A549 (cell line): ENCODE measurements at regions not wholly inside any gene's neighbourhood (a gene's known extent, or its start where the extent isn't known, plus 50 kb on each side); places are given as distances from the start of the nearest gene placed in this dataset.

ENCODE experiments used
- BCL3 ChIP-seq: fragments of >200 bp; sonication (Bioruptor Twin); formaldehyde crosslinking; IDR thresholded peaks from 3 replicates; pipeline ENCODE4 v1.6.1; 2016
- CBX2 ChIP-seq: fragments of 200-600 bp; sonication (generic); IDR thresholded peaks from 2 replicates; pipeline ENCODE4 v1.6.1; 2016; ENCODE audit warnings: low read depth, mild to moderate bottlenecking, borderline replicate concordance
- CTCF ChIP-seq: fragments of >200 bp; sonication (Bioruptor Twin); formaldehyde crosslinking; IDR thresholded peaks from 3 replicates; pipeline ENCODE4 v1.5.1; 2016
- ELK1 ChIP-seq: fragments of 150-350 bp; IDR thresholded peaks from 2 replicates; pipeline ENCODE4 v1.6.1; 2014; ENCODE audit warnings: low read depth, mild to moderate bottlenecking, low read length
- EP300 ChIP-seq, 2 experiments: fragments of >200 bp; sonication (Bioruptor Twin); formaldehyde crosslinking; IDR thresholded peaks; 2 replicates in 1 of 2; 3 replicates in 1 of 2; pipeline ENCODE4 v1.6.1; 2016 to 2017
- KDM5A ChIP-seq: fragments of 200-600 bp; sonication (generic); IDR thresholded peaks from 2 replicates; pipeline ENCODE4 v1.6.1; 2016; ENCODE audit warnings: antibody characterized with exemption, mild to moderate bottlenecking
- RFX5 ChIP-seq: fragments of 450-650 bp; IDR thresholded peaks from 2 replicates; pipeline ENCODE4 v1.7.1; 2014; ENCODE audit warnings: antibody characterized with exemption, mild to moderate bottlenecking, moderate library complexity

GRCh38 chr3:61350782-61351309 lies 99.6 kb upstream of the FHIT start:
- TF ChIP-seq CTCF: no peak
- no peak for TF ChIP-seq EP300 (IDR thresholded peaks at IDR 0.05)
- no peak for TF ChIP-seq CBX2
- no peak for TF ChIP-seq RFX5
- TF ChIP-seq BCL3: no peak
- TF ChIP-seq KDM5A: no peak
- no peak for TF ChIP-seq ELK1
